GM12891 (cell line): ENCODE measurements at regions not wholly inside any gene's neighbourhood (a gene's known extent, or its start where the extent isn't known, plus 50 kb on each side); places are given as distances from the start of the nearest gene placed in this dataset.

ENCODE experiments used
- PAX5 ChIP-seq: IDR thresholded peaks from 2 replicates; pipeline ENCODE4 v1.6.1; 2011; ENCODE audit warnings: low read length, moderate library complexity, mild to moderate bottlenecking; ENCODE audit not compliant: insufficient read depth, severe bottlenecking
- POLR2A ChIP-seq: IDR thresholded peaks from 2 replicates; pipeline ENCODE4 v1.6.1; 2011; ENCODE audit warnings: low read depth, low read length, control low read depth
- POLR2AphosphoS5 ChIP-seq: IDR thresholded peaks from 2 replicates; pipeline ENCODE4 v1.6.1; 2011; ENCODE audit warnings: low read depth, low read length, control low read depth
- POU2F2 ChIP-seq: IDR thresholded peaks from 2 replicates; pipeline ENCODE4 v1.6.1; 2011; ENCODE audit warnings: low read depth, mild to moderate bottlenecking, control low read depth, low read length, moderate library complexity
- SPI1 ChIP-seq: IDR thresholded peaks from 2 replicates; pipeline ENCODE4 v1.6.1; 2011; ENCODE audit warnings: low read depth, low read length, control low read depth
- TAF1 ChIP-seq: IDR thresholded peaks from 2 replicates; pipeline ENCODE4 v1.6.1; 2011; ENCODE audit warnings: low read depth, low read length, control low read depth

DNA sequence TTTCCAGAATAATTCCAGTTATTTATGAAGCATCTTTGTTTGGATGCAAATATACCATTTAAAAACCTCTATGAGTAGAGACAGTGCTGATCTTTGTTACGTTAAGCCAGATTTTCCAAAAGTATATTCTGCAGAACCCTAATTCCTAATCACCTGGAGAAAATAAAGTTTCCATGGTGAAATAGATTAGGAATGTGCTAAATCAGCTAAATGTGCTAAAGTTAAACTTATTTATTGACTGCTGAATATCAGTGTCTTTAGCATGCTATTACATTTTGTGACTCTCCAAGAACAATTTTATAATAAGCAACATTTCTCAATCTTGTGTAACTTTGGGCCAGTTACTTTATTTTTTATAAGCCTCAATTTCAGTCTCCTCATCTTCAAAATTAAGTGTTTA, 196.3 kb upstream of the NFIA start:
- no peak for TF ChIP-seq POLR2A
- no peak for TF ChIP-seq POLR2AphosphoS5
- TF ChIP-seq SPI1 = no peak
- no peak for TF ChIP-seq PAX5
- TF ChIP-seq TAF1 = no peak
- no peak for TF ChIP-seq POU2F2
